Osteocyte (in vitro differentiated cells): ENCODE measurements at regions not wholly inside any gene's neighbourhood (a gene's known extent, or its start where the extent isn't known, plus 50 kb on each side); places are given as distances from the start of the nearest gene placed in this dataset.

Source experiments
- DNase-seq: peaks from one replicate; pipeline ENCODE4 v3.0.0; 2021; ENCODE audit warnings: mixed read lengths; ENCODE audit not compliant: unreplicated experiment; ENCODE audit errors: extremely low spot score
- H3K27ac Mint-ChIP-seq: one replicate; pipeline ENCODE4 v1.8.0; 2021; ENCODE audit warnings: mild to moderate bottlenecking, mixed read lengths; ENCODE audit not compliant: unreplicated experiment
- H3K27me3 Mint-ChIP-seq: one replicate; pipeline ENCODE4 v1.8.0; 2021; ENCODE audit warnings: mixed read lengths; ENCODE audit not compliant: unreplicated experiment
- H3K36me3 Mint-ChIP-seq: one replicate; pipeline ENCODE4 v1.8.0; 2021; ENCODE audit warnings: mixed read lengths; ENCODE audit not compliant: unreplicated experiment
- H3K4me1 Mint-ChIP-seq: one replicate; pipeline ENCODE4 v1.8.0; 2021; ENCODE audit warnings: mixed read lengths; ENCODE audit not compliant: unreplicated experiment
- H3K4me3 Mint-ChIP-seq: one replicate; pipeline ENCODE4 v1.8.0; 2021; ENCODE audit warnings: mild to moderate bottlenecking, moderate library complexity, mixed read lengths; ENCODE audit not compliant: unreplicated experiment
- H3K9me3 Mint-ChIP-seq: one replicate; pipeline ENCODE4 v1.8.0; 2021; ENCODE audit warnings: mixed read lengths; ENCODE audit not compliant: unreplicated experiment
- TF ChIP-seq, protein P1 (sequence below): fragments of 200-600 bp; sonication (generic); IDR thresholded peaks from 2 replicates; pipeline ENCODE4 v1.5.0; 2021; ENCODE audit warnings: antibody characterized with exemption, mild to moderate bottlenecking, moderate library complexity

DNA sequence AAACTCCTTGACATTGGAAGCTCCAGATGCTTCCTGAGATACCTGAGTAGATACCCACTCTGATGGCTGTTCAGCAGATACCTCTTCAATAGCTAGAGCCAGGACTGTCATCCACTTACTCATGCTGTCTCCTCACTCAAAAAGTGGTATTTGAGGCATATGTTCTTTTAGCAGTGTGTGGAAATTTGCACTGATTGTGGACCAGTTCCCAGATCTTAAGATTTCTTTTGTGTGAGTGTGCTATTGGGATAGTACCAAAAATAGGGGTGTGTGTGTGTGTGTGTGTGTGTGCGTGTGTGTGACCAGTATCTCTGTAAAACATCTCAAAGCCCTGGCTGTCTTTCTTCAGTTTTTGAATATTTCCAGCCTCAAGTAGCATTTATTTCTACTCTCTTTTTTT lies 108.3 kb downstream of the SLITRK5 start:
- Mint-ChIP-seq H3K27me3 (peaks cover 4% of the 10 kb centered on the region), H3K4me3 (no peak overlapping the region), H3K36me3 (no peaks in the 10 kb centered on the region), H3K4me1 (no peaks in the 10 kb centered on the region), H3K9me3 (no peaks in the 10 kb centered on the region), H3K27ac (no peak overlapping the region)
- no peak for DNase-seq
- TF ChIP-seq, protein P1, sequence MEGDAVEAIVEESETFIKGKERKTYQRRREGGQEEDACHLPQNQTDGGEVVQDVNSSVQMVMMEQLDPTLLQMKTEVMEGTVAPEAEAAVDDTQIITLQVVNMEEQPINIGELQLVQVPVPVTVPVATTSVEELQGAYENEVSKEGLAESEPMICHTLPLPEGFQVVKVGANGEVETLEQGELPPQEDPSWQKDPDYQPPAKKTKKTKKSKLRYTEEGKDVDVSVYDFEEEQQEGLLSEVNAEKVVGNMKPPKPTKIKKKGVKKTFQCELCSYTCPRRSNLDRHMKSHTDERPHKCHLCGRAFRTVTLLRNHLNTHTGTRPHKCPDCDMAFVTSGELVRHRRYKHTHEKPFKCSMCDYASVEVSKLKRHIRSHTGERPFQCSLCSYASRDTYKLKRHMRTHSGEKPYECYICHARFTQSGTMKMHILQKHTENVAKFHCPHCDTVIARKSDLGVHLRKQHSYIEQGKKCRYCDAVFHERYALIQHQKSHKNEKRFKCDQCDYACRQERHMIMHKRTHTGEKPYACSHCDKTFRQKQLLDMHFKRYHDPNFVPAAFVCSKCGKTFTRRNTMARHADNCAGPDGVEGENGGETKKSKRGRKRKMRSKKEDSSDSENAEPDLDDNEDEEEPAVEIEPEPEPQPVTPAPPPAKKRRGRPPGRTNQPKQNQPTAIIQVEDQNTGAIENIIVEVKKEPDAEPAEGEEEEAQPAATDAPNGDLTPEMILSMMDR: no peak

DNA sequence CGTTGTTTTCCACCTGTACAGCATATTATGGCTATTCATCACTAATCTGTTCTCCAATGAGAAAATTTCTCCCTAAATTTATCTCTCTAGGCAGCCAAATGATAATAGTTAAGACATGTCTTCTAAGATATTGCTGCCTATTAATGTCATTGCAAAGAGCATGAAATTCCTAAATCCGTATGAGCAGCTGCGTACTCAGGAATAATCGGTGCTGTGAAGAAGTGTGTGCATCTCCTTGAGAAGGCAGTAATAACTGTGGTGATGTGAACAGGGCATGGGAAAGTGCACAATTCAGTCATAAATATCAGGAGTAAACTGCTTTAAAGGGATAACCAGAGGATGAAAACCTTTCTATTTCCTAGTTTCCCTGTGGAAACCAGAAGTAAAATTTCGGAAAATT lies 112.2 kb downstream of the SLITRK5 start:
- Mint-ChIP-seq H3K27ac (no peak overlapping the region), H3K27me3 (no peaks in the 10 kb centered on the region), H3K36me3 (no peaks in the 10 kb centered on the region), H3K9me3 (no peaks in the 10 kb centered on the region), H3K4me3 (no peak overlapping the region), H3K4me1 (no peaks in the 10 kb centered on the region)
- TF ChIP-seq, protein P1: no peak
- DNase-seq: no peak

DNA sequence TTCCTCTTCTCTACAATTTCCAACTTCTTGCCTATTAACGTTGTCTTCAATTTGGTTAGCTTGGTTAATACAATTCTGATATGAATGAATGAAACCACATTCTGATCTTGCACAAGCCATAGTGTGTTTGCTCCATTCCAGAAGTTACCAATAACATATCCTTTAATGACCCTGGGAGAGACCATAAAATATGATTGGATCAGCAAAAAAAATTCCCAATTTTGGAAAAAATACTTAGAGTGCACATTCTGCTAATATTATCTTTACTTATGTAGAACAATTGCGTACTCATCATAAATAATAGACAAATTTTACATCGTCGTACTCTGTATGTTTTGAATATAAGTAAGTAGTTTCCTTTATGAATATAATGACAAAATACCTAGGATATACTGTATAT lies 117.2 kb downstream of the SLITRK5 start:
- H3K4me1 Mint-ChIP-seq: no peaks in the 10 kb centered on the region
- no peak for DNase-seq
- TF ChIP-seq, protein P1: no peak
- H3K27me3 Mint-ChIP-seq: no peaks in the 10 kb centered on the region
- H3K4me3 Mint-ChIP-seq: no peak overlapping the region
- H3K9me3 Mint-ChIP-seq: no peaks in the 10 kb centered on the region
- H3K27ac Mint-ChIP-seq: no peak overlapping the region
- no peaks in the 10 kb centered on the region for H3K36me3 Mint-ChIP-seq

DNA sequence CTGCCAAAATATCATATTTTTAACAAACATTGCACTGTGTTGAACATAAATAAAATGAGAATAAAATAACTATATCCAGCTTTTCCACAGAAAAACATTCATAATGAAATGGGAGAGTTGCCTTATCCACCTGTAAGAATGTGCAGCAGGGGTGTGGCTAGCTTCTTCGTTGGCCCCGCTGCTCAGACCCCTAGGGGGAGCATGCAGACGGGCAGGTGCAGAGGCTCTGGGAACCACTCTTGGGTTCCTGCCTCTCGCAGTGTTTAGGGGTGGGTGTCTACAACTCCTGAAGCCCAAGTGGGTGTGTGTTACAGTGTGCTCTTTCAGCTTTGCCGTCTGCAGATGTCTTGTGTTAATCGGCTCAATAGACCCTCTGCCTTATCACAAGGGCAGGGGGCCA lies 121.7 kb downstream of the SLITRK5 start:
- Mint-ChIP-seq H3K4me3 (no peak overlapping the region), H3K9me3 (no peaks in the 10 kb centered on the region)

DNA sequence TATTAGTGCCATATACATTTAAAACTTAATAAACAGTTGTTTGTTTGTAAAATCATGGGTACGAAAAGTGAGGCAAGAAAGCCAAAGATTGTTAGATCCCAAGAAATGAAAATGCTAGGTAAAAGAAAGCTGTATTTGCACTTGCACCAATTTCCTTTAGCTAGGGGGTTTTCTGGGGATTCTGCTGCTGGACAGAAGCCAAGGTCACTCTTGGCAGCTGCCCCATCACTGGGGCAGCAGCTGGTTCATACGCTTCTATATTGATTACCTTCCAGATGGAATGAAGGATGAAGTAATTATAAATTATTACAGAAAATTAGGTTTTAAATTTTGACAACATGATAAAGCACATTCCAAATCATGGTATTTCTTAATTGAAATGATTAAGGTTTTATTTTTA lies 127.4 kb downstream of the SLITRK5 start:
- Mint-ChIP-seq H3K4me1 (no peaks in the 10 kb centered on the region), H3K9me3 (no peaks in the 10 kb centered on the region), H3K27me3 (no peaks in the 10 kb centered on the region), H3K36me3 (no peaks in the 10 kb centered on the region), H3K4me3 (no peak overlapping the region), H3K27ac (no peak overlapping the region)
- TF ChIP-seq, protein P1: no peak
- no peak for DNase-seq

More for the DNA sequence above, 121.7 kb downstream of the SLITRK5 start:
- Mint-ChIP-seq H3K27ac (no peak overlapping the region), H3K27me3 (no peaks in the 10 kb centered on the region), H3K36me3 (no peaks in the 10 kb centered on the region), H3K4me1 (no peaks in the 10 kb centered on the region)
- no peak for DNase-seq
- TF ChIP-seq, protein P1: no peak
